A549 (cell line): ENCODE measurements at regions not wholly inside any gene's neighbourhood (a gene's known extent, or its start where the extent isn't known, plus 50 kb on each side); places are given as distances from the start of the nearest gene placed in this dataset.

Experiments
- CTCF ChIP-seq: fragments of >200 bp; sonication (Bioruptor Twin); formaldehyde crosslinking; IDR thresholded peaks from 3 replicates; pipeline ENCODE4 v1.5.1; 2016
- EP300 ChIP-seq, 2 experiments: fragments of >200 bp; sonication (Bioruptor Twin); formaldehyde crosslinking; IDR thresholded peaks; 2 replicates in 1 of 2; 3 replicates in 1 of 2; pipeline ENCODE4 v1.6.1; 2016 to 2017
- MAX ChIP-seq: IDR thresholded peaks from 2 replicates; pipeline ENCODE4 v1.6.1; 2012
- PHF8 ChIP-seq: fragments of 200-600 bp; sonication (generic); IDR thresholded peaks from 2 replicates; pipeline ENCODE4 v1.6.1; 2016; ENCODE audit warnings: low read depth, mild to moderate bottlenecking, antibody characterized with exemption, moderate library complexity, borderline replicate concordance
- POLR2A ChIP-seq: IDR thresholded peaks from 2 replicates; pipeline ENCODE4 v1.6.1; 2012; ENCODE audit warnings: mild to moderate bottlenecking, low read length

- TF ChIP-seq CTCF (no peak), PHF8 (no peak), MAX (no peak), POLR2A (no peak), EP300 (IDR thresholded peaks at IDR 0.05) (no peak)
Observed at GRCh38 chr2:16515696-16516095, 149.9 kb downstream of the CYRIA start.
